SKM-1 treated with dmso at 0.1 percent for 144 hours (cell line): ENCODE measurements at regions not wholly inside any gene's neighbourhood (a gene's known extent, or its start where the extent isn't known, plus 50 kb on each side); places are given as distances from the start of the nearest gene placed in this dataset.
"Not testable (repeated sequence)": the region's sequence is repeated elsewhere in the genome, so short reads cannot be mapped to it uniquely, and the experiment has no call there.

Source experiments
- DNase-seq: peaks from one replicate; lab custom pipeline; 2025; ENCODE audit not compliant: unreplicated experiment; lab: John Stamatoyannopoulos, UW

GRCh38 chr5:161040818-161041217 is 188.8 kb upstream of the ATP10B start:
- no peak for DNase-seq

DNA sequence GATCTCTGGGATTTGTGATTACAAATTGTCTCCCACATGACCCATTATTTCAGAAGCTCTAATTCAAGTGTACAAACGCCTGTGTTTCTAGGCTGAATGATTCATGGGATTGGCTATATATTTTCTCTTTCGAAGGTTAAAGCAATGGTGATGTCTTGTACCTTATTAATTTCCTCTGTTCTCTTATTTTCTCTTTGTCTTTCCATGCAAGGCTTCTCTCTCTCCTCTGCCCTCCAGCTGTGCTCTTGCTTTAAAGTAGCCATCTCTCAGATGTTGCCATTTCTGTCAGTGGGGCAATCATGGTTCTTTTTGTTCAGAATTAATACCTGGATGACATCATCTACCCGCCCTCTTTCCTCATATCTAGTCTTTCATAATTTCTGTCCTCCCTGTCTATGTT is 184.3 kb upstream of the ATP10B start:
- no peak for DNase-seq

- DNase-seq: no peak
Observed at GRCh38 chr5:161034451-161034850, 182.4 kb upstream of the ATP10B start.

DNA sequence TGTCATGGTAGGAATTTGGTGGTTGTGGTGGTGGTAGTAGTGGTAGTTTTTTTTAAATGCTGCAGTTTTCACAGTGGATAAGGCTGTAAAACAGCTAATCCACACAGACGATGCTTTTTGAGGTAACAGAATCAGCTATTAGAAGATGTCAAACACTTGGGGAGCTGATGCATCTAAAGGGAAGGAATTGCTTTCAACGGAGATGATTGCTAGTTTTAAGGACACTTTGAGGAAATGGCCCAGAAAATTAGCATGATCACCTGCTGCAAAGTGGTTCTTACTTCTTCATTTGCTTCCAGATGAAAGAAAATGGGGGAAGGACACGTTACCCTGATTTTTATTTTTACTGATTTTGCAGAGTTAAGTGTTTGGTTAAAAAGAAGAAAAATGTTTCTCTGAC is 178.2 kb upstream of the ATP10B start:
- no peak for DNase-seq

- no peak for DNase-seq
Observed at GRCh38 chr5:161027763-161028162, 175.8 kb upstream of the ATP10B start.

DNA sequence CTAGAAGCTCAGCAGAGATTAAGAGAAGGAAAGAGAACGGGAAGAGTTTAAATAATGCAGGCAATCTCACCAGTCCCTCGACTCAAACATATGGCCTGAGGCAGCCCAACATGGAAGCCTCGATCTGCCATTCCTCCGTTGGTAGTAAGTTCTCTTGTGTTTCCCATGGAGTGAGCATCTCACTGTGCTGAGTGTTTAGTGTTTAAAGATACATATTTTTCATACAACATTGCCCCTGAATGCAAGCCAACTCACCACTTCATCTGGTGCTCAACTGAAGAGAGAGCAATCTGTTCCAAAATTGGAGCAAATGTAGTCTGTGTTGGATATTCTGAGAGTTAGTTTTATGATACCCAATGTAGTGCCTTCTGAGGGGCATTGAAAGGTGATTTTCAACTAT is 171.5 kb upstream of the ATP10B start:
- no peak for DNase-seq

DNA sequence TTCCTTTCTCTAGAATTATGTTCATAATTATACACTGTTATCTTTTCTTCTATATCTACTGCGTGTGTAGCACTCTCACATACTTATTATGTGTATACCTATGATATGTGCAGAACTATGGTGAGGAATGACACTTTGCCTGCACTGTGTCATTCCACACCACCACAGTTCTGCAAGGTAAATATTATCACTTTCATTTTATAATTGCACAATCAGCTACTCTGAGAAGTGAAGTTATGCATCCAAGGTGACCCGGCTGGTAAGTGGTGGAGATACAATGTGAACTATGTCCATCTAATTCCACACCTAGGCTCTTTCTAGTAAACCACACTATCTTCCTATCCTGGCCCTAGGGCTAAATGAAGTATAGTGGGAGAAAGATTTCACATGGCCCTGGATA is 170.1 kb upstream of the ATP10B start:
- no peak for DNase-seq

GRCh38 chr5:161009817-161010216 is 157.8 kb upstream of the ATP10B start:
- no peak for DNase-seq

- no peak for DNase-seq
Observed at GRCh38 chr5:161009194-161009593, 157.2 kb upstream of the ATP10B start.

DNA sequence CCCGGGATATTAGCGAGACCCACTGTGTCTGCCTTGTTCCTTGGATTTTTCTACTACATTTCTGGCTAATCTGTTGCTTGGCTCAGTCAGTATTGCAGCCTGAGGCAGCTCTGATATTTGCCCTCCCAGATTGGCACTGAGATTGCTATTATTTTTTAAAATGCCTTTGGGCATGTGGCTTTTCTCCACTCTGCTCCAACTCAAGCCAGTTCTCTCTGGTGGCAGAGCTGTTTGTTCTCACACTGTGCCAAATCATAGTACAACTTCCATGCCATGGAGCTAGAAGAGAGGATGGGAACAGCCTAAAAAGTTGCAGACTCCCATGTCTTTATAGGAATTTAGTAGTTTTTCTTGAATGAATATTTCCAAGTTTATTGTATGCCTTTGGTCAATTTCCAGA is 155.9 kb upstream of the ATP10B start:
- DNase-seq: no peak

DNA sequence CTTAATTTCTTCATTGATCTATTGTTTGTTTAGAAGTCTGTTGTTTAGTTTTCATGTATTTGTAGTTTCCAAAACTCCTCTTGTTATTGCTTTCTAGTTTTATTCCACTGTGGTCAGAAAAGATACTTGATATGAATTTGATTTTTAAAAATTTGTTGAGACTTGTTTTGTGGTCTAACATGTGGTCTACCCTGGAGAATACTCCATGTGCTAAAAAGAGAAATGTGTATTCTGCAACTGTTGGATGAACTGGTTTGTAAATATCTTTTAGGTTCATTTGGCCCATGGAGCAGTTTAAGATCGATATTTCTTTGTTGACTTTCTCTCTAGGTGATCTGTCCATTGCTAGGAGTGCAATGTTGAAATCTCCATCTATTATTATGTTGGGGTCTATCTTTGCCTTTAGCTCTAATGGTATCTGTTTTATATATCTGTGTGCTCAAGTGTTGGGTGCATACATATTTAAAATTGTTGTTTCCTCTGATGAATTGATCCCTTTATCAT is 150.6 kb upstream of the ATP10B start:
- no peak for DNase-seq

- no peak for DNase-seq
Observed at GRCh38 chr5:161001604-161002003, 149.6 kb upstream of the ATP10B start.

DNA sequence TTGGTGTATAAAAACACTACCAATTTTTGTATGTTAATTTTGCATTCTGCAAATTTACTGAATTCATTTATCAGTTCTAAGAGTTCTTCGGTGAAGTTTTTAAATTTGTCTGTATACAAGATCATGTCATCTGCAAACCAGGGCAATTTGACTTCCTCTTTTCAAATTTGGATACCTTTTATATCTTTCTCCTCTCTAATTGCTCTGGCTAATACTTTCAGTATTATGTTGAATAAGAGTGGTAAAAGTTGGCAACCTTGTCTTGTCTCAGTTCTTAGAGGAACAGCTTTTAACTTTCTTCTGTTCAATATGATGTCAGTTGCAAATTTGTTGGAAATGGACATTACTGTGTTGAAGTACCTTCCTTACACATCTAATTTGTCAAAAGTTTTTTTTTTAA is 149.1 kb upstream of the ATP10B start:
- not testable (repeated sequence) for DNase-seq

- DNase-seq: no peak
Observed at GRCh38 chr5:160991205-160991604, 139.2 kb upstream of the ATP10B start.

DNA sequence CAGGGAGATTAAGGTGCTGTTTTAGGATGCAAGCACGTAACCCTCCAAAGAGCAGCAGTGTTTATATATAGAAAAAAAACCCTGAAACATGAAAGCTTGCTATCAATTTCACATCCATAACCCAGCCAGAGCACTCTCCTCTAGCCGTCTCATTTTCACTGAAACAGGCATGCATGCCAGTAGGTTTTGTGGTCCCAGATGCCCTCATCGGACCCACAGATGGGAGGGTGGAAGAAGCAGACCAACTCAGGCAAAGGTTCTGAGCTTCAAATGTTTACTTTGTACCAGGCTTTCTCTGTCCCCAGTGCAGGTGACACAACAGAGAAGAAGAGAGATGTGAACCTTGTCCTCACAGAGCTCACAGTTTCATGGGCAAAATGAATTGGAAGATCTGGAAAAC is 127.4 kb upstream of the ATP10B start:
- no peak for DNase-seq

DNA sequence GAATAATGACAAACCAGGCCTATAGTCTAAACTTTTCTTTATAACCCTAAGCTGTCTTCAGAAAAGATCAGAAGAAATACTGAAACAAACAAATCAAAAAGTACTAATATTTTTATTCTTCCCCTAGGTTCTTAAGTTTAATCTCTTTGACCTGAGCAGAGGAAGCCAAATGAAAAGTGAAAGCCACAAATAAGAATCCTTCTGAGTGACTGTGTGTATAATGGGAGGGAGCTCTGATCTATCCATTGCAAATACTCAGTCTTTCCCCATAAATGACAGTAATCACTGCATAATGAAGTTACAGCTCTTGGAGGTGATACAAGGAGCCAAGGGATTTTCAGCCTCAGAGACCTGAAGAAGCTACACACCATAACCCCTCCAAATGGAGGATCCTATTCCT is 126.9 kb upstream of the ATP10B start:
- DNase-seq: no peak

- DNase-seq: no peak
Observed at GRCh38 chr5:160976181-160976580, 124.2 kb upstream of the ATP10B start.

DNA sequence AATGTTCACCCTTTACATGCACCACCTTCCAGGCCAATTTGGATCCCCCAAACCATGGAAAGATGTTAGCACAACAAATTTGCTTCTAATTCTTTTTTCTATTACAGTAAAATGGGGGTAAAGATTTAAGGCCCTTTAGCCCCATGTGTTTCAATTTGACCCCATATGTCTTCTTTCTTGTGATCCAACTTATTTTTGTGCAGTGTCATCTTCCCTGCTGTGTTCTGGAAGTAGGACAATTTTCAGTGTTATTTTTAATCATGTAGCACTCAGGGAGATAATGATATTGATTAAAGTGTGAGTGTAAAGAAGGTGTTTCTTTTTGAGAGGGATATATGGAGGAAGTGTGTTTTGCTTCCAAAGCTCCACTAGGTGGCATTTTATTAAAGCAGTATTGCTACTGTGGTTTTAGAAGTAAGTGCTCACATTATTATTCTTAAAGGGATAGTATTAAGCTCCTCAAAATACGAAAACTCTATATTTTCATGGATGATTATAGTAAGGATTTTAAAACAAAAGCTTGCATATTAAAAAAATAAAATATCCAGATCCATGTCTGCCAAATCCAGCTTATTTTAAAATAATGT is 118.7 kb upstream of the ATP10B start:
- peak; percentile 4 for DNase-seq

DNA sequence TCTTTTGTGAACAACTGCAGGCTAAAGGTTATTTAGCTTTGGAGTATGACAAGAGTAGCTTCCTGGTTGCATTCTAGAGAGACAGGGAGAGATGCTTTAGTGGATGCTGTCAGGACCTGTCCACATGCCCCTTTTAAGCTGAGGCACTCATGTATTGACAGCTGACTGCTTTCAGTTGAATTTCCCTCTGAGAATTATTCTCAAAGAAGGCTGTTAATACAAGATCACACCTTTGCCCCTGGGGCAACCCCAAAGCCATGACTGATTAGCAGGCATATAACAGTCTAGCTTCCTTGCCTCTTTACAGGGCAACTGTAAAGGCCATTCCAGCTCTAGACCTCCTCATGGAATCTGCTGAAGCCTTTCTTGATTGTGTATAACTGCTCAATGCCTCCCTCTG is 117.6 kb upstream of the ATP10B start:
- no peak for DNase-seq

DNA sequence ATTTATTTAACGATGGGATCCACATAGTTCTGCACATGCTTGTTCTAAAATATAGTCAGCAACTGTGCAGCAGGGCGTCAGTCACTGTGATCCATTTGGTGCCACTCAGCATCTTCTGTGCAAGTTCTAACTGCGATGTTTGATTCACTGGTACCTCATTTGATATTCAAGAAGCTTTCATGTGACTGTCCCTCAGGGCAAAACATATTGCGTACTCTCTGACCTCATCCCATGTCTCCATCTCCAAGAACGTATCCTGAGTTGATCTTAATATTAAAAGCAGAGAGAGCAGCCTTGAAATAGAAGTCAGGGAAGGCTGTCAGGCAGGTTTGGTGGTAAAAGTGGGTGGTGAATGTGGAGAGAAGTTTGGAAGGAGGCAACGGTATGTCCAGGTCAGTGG is 116.5 kb upstream of the ATP10B start:
- no peak for DNase-seq

GRCh38 chr5:160966921-160967320 is 114.9 kb upstream of the ATP10B start:
- no peak for DNase-seq

DNA sequence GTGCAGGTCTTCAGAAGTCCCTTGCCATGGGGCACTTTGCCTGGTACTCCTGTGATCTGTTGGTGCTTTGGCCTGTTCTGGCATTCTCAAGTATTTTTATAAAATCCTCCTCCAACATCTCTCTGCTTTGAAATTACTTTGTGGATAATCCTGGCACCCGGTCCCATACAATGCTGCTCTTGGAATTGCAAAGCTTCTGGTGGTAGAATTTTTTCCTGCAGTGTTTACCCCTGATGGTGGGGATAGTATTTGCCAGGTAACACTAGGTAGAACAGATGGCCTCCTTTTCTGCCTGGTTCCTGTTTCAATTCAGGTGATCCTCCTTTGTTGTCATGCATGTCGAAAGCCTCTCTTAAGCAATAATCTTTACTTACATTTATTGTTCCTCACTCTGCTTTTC is 109.8 kb upstream of the ATP10B start:
- DNase-seq: no peak

- DNase-seq: no peak
Observed at GRCh38 chr5:160961038-160961437, 109.0 kb upstream of the ATP10B start.

DNA sequence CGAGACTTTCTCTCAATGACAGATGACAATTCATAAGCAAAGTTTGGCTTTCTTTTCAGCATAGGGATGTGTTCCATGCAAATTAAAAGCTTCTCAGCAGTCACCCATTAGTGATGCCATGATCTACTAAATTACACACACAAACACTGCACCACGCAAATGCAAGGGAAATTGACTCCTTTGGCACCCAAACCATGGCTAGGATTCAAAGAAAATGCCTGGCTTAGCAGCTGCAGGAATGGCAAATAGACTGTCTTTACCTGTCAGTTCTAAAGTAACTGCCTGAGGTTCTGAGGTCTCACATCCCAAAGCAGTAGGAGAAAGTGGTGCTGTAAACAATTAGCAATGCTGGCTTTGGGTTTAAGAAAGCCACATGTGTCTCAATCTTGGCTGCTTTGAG is 108.6 kb upstream of the ATP10B start:
- DNase-seq: no peak
